CD4-positive, alpha-beta T cell (primary cell): ENCODE measurements at regions not wholly inside any gene's neighbourhood (a gene's known extent, or its start where the extent isn't known, plus 50 kb on each side); places are given as distances from the start of the nearest gene placed in this dataset.
"Not testable (repeated sequence)": the region's sequence is repeated elsewhere in the genome, so short reads cannot be mapped to it uniquely, and the experiment has no call there.

Source experiments
- ATAC-seq: fragments of 200-7000 bp; cut with Tn5 transposase; one replicate; pipeline ENCODE4 v1.10.0; 2022; ENCODE audit warnings: mild to moderate bottlenecking; ENCODE audit not compliant: poor library complexity
- CTCF ChIA-PET: fragments of 350-600 bp; sonication (Branson Sonifier 250); formaldehyde crosslinking; loops from one replicate; lab custom pipeline; 2021; ENCODE audit warnings: antibody characterized with exemption, inconsistent platforms; lab: Charles Lee
- POLR2A ChIA-PET: fragments of 350-600 bp; sonication (Branson Sonifier 250); formaldehyde crosslinking; loops from one replicate; lab custom pipeline; 2021; ENCODE audit warnings: antibody characterized with exemption, inconsistent platforms; lab: Charles Lee
- DNase-seq, 14 experiments: peaks; one replicate each; pipeline ENCODE4 v3.0.0-alpha.2; 2013 to 2020; ENCODE audit warnings: mixed read lengths in 2 of 14
- H3K27ac ChIP-seq, 2 donors: one replicate each; pipeline versions ENCODE4 v1.5.1 to v1.7.0; 2013; ENCODE audit warnings: low read length in 2 of 2, low read depth in 1 of 2, mild to moderate bottlenecking in 1 of 2
- H3K27me3 ChIP-seq, 2 experiments: 1 replicate in 1 of 2; 2 replicates in 1 of 2; pipeline versions ENCODE4 v1.6.1 to v1.7.0; 2013; ENCODE audit warnings: low read length in 2 of 2, control low read depth in 1 of 2, mild to moderate bottlenecking in 1 of 2, moderate library complexity in 1 of 2; ENCODE audit not compliant: insufficient read depth in 2 of 2, control insufficient read depth in 1 of 2
- H3K36me3 ChIP-seq: one replicate; pipeline ENCODE4 v1.6.1; 2013; ENCODE audit warnings: low read length, control low read depth; ENCODE audit not compliant: insufficient read depth
- H3K4me1 ChIP-seq: one replicate; pipeline ENCODE4 v1.6.1; 2013; ENCODE audit warnings: low read length, control low read depth; ENCODE audit not compliant: insufficient read depth
- H3K4me3 ChIP-seq: one replicate; pipeline ENCODE4 v1.5.1; 2013; ENCODE audit warnings: mild to moderate bottlenecking, low read length, moderate library complexity
- H3K9me3 ChIP-seq, 2 experiments: 1 replicate in 1 of 2; 2 replicates in 1 of 2; pipeline versions ENCODE4 v1.6.1 to v1.7.0; 2013; ENCODE audit warnings: low read length in 2 of 2, mild to moderate bottlenecking in 2 of 2, control low read depth in 1 of 2, moderate library complexity in 1 of 2; ENCODE audit not compliant: control insufficient read depth in 1 of 2, insufficient read depth in 1 of 2
- H3K27ac Mint-ChIP-seq: one replicate; pipeline ENCODE4 v1.8.0; 2020; ENCODE audit warnings: mixed read lengths
- H3K27me3 Mint-ChIP-seq: one replicate; pipeline ENCODE4 v1.8.0; 2021; ENCODE audit warnings: mixed read lengths
- H3K36me3 Mint-ChIP-seq: one replicate; pipeline ENCODE4 v1.8.0; 2021; ENCODE audit warnings: low read depth, mixed read lengths
- H3K4me1 Mint-ChIP-seq: one replicate; pipeline ENCODE4 v1.8.0; 2021; ENCODE audit warnings: low read depth, mixed read lengths
- H3K4me3 Mint-ChIP-seq: one replicate; pipeline ENCODE4 v1.8.0; 2020; ENCODE audit warnings: mild to moderate bottlenecking, mixed read lengths
- H3K9me3 Mint-ChIP-seq: one replicate; pipeline ENCODE4 v1.8.0; 2020; ENCODE audit warnings: mixed read lengths
- intact Hi-C, 2 experiments: fragments of 100-400 bp; cut with DNase I in 1 of 2; cut with micrococcal nuclease in 1 of 2; formaldehyde crosslinking; loops; one replicate each; pipeline versions ENCODE4 v1.15.1 to v1.9.0; 2023 to 2025; cut with DNase I, micrococcal nuclease
- TF ChIP-seq, protein P1 (sequence below): fragments of 200-600 bp; IDR thresholded peaks from one replicate; pipeline ENCODE4 v1.8.0; 2022; ENCODE audit warnings: antibody characterized with exemption, mild to moderate bottlenecking

GRCh38 chr7:16369855-16370254, 51.5 kb downstream of the CRPPA start:
- Histone ChIP-seq H3K9me3 (no peaks in the 10 kb centered on the region), H3K36me3 (no peaks in the 10 kb centered on the region), H3K27me3 (no peaks in the 10 kb centered on the region), H3K4me1 (no peaks in the 10 kb centered on the region), H3K27ac (no peak overlapping the region), H3K4me3 (no peak overlapping the region)
- CTCF ChIA-PET = no interaction called here
- TF ChIP-seq, protein P1, sequence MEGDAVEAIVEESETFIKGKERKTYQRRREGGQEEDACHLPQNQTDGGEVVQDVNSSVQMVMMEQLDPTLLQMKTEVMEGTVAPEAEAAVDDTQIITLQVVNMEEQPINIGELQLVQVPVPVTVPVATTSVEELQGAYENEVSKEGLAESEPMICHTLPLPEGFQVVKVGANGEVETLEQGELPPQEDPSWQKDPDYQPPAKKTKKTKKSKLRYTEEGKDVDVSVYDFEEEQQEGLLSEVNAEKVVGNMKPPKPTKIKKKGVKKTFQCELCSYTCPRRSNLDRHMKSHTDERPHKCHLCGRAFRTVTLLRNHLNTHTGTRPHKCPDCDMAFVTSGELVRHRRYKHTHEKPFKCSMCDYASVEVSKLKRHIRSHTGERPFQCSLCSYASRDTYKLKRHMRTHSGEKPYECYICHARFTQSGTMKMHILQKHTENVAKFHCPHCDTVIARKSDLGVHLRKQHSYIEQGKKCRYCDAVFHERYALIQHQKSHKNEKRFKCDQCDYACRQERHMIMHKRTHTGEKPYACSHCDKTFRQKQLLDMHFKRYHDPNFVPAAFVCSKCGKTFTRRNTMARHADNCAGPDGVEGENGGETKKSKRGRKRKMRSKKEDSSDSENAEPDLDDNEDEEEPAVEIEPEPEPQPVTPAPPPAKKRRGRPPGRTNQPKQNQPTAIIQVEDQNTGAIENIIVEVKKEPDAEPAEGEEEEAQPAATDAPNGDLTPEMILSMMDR = no peak
- POLR2A ChIA-PET = no interaction called here
- intact Hi-C loops = no loop called here
- Mint-ChIP-seq H3K27me3 (no peaks in the 10 kb centered on the region), H3K4me3 (no peak overlapping the region), H3K4me1 (no peaks in the 10 kb centered on the region), H3K27ac (no peak overlapping the region), H3K36me3 (no peaks in the 10 kb centered on the region), H3K9me3 (no peaks in the 10 kb centered on the region)
- DNase-seq (no peak), ATAC-seq (no peak)

DNA sequence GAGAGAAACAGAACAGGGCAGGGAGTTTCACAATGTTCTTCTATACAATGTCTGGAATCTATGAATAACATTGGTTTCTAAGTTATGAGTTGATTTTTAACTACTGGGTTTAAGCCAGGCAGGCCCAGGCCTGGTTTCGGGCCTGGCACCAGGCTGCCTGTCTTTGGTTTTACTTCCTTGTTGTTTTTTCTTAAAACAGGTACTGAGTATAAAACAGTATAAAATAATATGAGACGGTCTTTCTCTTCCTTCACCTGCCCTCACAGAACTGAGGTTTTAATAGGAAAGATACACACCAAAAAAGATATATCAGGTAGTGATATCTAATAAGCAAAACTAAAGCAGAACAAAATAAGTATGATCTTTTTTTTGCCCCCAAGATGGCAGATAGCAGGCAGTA, 52.0 kb downstream of the CRPPA start:
- H3K9me3 Mint-ChIP-seq, H3K4me1 Mint-ChIP-seq, H3K4me1 ChIP-seq, POLR2A ChIA-PET, H3K36me3 ChIP-seq, ATAC-seq, H3K9me3 ChIP-seq, CTCF ChIA-PET, H3K4me3 ChIP-seq, intact Hi-C loops, H3K4me3 Mint-ChIP-seq, H3K27me3 ChIP-seq, H3K27ac ChIP-seq, H3K27ac Mint-ChIP-seq, H3K36me3 Mint-ChIP-seq, H3K27me3 Mint-ChIP-seq, DNase-seq: not testable (repeated sequence)

DNA sequence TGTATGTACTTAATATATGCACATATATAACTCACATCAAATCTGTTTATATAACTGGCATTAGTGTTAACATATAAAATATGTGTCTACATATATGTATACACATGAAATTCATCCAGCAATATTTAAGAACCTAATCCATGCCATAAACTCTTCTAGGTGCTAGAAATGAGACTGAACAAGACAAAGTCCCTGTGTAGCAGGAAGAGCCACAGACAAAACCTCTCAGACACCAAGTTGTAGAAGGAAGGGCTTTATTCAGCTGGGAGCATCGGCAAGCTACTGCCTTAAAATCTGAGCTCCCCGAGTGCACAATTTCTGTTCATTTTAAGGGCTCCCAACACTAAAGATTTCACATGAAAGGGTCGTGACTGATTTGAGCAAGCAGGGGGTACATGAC, 52.5 kb downstream of the CRPPA start:
- no peaks in the 10 kb centered on the region for H3K27me3 ChIP-seq
- no peaks in the 10 kb centered on the region for H3K9me3 Mint-ChIP-seq
- intact Hi-C loops = no loop called here
- H3K4me3 ChIP-seq = no peak overlapping the region
- no peak overlapping the region for H3K27ac Mint-ChIP-seq
- H3K4me1 ChIP-seq = no peaks in the 10 kb centered on the region
- H3K4me3 Mint-ChIP-seq = no peak overlapping the region
- ChIA-PET CTCF (no interaction called here), POLR2A (no interaction called here)
- no peaks in the 10 kb centered on the region for H3K36me3 ChIP-seq
- no peaks in the 10 kb centered on the region for H3K4me1 Mint-ChIP-seq
- no peaks in the 10 kb centered on the region for H3K36me3 Mint-ChIP-seq
- H3K27me3 Mint-ChIP-seq = no peaks in the 10 kb centered on the region
- DNase-seq = no peak
- TF ChIP-seq, protein P1 = no peak
- ATAC-seq = no peak
- no peak overlapping the region for H3K27ac ChIP-seq
- H3K9me3 ChIP-seq = no peaks in the 10 kb centered on the region

DNA sequence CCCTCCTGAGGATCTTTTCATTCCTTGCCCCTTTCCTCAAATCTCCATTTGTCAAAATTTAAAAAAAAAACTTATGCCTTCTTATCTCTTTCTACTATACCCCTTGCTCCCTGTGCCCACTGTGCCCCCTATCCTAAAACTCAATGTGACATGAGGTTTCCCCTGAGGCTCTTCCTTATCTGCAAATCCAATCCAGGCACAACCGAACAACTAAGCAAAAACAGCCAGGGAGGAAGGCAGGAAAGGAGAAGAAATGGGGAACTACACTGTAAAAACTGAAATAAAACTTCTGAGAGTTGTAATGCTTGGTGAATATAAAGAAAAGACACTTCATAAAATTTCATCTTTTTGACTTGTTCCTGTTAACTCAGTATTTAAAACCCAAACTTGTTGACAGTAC, 54.2 kb downstream of the CRPPA start:
- H3K4me1 ChIP-seq = no peaks in the 10 kb centered on the region
- ChIA-PET CTCF (no interaction called here), POLR2A (no interaction called here)
- Mint-ChIP-seq H3K27ac (no peak overlapping the region), H3K36me3 (no peaks in the 10 kb centered on the region), H3K4me1 (no peaks in the 10 kb centered on the region), H3K4me3 (no peak overlapping the region), H3K27me3 (no peaks in the 10 kb centered on the region), H3K9me3 (no peaks in the 10 kb centered on the region)
- H3K4me3 ChIP-seq = no peak overlapping the region
- ATAC-seq = no peak
- DNase-seq = no peak
- no peak overlapping the region for H3K27ac ChIP-seq
- TF ChIP-seq, protein P1 = no peak
- H3K27me3 ChIP-seq = no peaks in the 10 kb centered on the region
- intact Hi-C loops = no loop called here
- H3K9me3 ChIP-seq = no peaks in the 10 kb centered on the region
- no peaks in the 10 kb centered on the region for H3K36me3 ChIP-seq
